HEK293 (cell line): ENCODE measurements at regions not wholly inside any gene's neighbourhood (a gene's known extent, or its start where the extent isn't known, plus 50 kb on each side); places are given as distances from the start of the nearest gene placed in this dataset.

Source experiments
- EGR2 ChIP-seq: fragments of 450-650 bp; formaldehyde crosslinking; IDR thresholded peaks from 2 replicates; pipeline ENCODE4 v1.5.1; 2016; ENCODE audit warnings: low read depth, missing biosample characterization, missing genetic modification characterization
- ZNF292 ChIP-seq: fragments of 450-650 bp; formaldehyde crosslinking; IDR thresholded peaks from 2 replicates; pipeline ENCODE4 v1.5.1; 2016; ENCODE audit warnings: low read depth, missing biosample characterization, missing genetic modification characterization, borderline replicate concordance
- ZNF433 ChIP-seq: fragments of 450-650 bp; formaldehyde crosslinking; IDR thresholded peaks from 2 replicates; pipeline ENCODE4 v1.5.1; 2016; ENCODE audit warnings: missing biosample characterization, missing genetic modification characterization, low read depth
- ZNF664 ChIP-seq: fragments of 450-650 bp; formaldehyde crosslinking; IDR thresholded peaks from 2 replicates; pipeline ENCODE4 v1.5.1; 2016; ENCODE audit warnings: missing biosample characterization, missing genetic modification characterization
- ZNF843 ChIP-seq: fragments of 450-650 bp; formaldehyde crosslinking; IDR thresholded peaks from 2 replicates; pipeline ENCODE4 v1.5.1; 2016; ENCODE audit warnings: missing biosample characterization, missing genetic modification characterization
- TF ChIP-seq, protein P1 (sequence below): fragments of 450-650 bp; formaldehyde crosslinking; IDR thresholded peaks from 2 replicates; pipeline ENCODE4 v1.5.1; 2016; ENCODE audit warnings: missing biosample characterization, missing genetic modification characterization
- TF ChIP-seq, protein P2 (sequence below): fragments of 450-650 bp; formaldehyde crosslinking; IDR thresholded peaks from 2 replicates; pipeline ENCODE4 v1.5.1; 2017; ENCODE audit warnings: missing biosample characterization, missing genetic modification characterization
- TF ChIP-seq, protein P3 (sequence below): fragments of 450-650 bp; formaldehyde crosslinking; IDR thresholded peaks from 2 replicates; pipeline ENCODE4 v1.5.1; 2016; ENCODE audit warnings: missing biosample characterization, missing genetic modification characterization

DNA sequence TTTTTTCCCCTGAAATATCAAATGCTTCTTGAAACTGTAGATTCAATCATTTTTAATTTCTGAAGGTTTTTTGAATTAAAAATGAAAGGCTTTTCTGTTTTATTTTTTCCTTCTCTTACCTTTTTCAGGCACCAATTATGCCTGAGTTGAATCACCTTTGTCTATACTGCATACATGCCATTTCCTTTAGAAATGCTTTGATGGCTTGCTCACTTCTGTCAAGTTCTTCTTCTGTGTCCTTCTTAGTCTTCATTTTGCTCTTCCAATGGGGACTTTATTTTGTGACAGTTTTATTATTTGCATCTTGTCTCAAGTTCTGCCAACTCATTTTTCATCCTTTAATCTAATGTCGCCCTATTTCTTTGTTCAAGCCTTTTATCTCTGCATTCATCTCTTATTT, 121.9 kb upstream of the PRL start:
- TF ChIP-seq, protein P1, sequence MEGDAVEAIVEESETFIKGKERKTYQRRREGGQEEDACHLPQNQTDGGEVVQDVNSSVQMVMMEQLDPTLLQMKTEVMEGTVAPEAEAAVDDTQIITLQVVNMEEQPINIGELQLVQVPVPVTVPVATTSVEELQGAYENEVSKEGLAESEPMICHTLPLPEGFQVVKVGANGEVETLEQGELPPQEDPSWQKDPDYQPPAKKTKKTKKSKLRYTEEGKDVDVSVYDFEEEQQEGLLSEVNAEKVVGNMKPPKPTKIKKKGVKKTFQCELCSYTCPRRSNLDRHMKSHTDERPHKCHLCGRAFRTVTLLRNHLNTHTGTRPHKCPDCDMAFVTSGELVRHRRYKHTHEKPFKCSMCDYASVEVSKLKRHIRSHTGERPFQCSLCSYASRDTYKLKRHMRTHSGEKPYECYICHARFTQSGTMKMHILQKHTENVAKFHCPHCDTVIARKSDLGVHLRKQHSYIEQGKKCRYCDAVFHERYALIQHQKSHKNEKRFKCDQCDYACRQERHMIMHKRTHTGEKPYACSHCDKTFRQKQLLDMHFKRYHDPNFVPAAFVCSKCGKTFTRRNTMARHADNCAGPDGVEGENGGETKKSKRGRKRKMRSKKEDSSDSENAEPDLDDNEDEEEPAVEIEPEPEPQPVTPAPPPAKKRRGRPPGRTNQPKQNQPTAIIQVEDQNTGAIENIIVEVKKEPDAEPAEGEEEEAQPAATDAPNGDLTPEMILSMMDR (tag by site-specific recombination): no peak
- TF ChIP-seq, protein P2, sequence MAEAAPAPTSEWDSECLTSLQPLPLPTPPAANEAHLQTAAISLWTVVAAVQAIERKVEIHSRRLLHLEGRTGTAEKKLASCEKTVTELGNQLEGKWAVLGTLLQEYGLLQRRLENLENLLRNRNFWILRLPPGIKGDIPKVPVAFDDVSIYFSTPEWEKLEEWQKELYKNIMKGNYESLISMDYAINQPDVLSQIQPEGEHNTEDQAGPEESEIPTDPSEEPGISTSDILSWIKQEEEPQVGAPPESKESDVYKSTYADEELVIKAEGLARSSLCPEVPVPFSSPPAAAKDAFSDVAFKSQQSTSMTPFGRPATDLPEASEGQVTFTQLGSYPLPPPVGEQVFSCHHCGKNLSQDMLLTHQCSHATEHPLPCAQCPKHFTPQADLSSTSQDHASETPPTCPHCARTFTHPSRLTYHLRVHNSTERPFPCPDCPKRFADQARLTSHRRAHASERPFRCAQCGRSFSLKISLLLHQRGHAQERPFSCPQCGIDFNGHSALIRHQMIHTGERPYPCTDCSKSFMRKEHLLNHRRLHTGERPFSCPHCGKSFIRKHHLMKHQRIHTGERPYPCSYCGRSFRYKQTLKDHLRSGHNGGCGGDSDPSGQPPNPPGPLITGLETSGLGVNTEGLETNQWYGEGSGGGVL: no peak
- TF ChIP-seq ZNF664 (tag by site-specific recombination) (no peak), ZNF292 (tag by site-specific recombination) (no peak), ZNF843 (no peak), EGR2 (no peak), ZNF433 (tag by site-specific recombination) (no peak)
- TF ChIP-seq, protein P3, sequence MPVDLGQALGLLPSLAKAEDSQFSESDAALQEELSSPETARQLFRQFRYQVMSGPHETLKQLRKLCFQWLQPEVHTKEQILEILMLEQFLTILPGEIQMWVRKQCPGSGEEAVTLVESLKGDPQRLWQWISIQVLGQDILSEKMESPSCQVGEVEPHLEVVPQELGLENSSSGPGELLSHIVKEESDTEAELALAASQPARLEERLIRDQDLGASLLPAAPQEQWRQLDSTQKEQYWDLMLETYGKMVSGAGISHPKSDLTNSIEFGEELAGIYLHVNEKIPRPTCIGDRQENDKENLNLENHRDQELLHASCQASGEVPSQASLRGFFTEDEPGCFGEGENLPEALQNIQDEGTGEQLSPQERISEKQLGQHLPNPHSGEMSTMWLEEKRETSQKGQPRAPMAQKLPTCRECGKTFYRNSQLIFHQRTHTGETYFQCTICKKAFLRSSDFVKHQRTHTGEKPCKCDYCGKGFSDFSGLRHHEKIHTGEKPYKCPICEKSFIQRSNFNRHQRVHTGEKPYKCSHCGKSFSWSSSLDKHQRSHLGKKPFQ (tag by site-specific recombination): no peak
